Liver (tissue), 3 donors: ENCODE measurements at regions not wholly inside any gene's neighbourhood (a gene's known extent, or its start where the extent isn't known, plus 50 kb on each side); places are given as distances from the start of the nearest gene placed in this dataset.

ENCODE experiments used
- EGR1 ChIP-seq, 2 donors: IDR thresholded peaks; 2 replicates each; pipeline ENCODE4 v1.6.1; 2016 to 2018; ENCODE audit warnings: antibody characterized with exemption in 2 of 2, low read depth in 2 of 2
- FOXA1 ChIP-seq: IDR thresholded peaks from 2 replicates; pipeline ENCODE4 v1.6.1; 2016; ENCODE audit warnings: antibody characterized with exemption
- FOXA2 ChIP-seq: IDR thresholded peaks from 2 replicates; pipeline ENCODE4 v1.6.1; 2016; ENCODE audit warnings: antibody characterized with exemption
- GABPA ChIP-seq, 2 donors: IDR thresholded peaks in 1 of 2; conservative IDR thresholded peaks in 1 of 2; 2 replicates each; pipeline ENCODE4 v1.6.1; 2016; ENCODE audit warnings: antibody characterized with exemption in 2 of 2, mild to moderate bottlenecking in 1 of 2, moderate library complexity in 1 of 2
- JUND ChIP-seq, 2 donors: IDR thresholded peaks; 2 replicates each; pipeline ENCODE4 v1.6.1; 2016; ENCODE audit warnings: antibody characterized with exemption in 2 of 2
- MAX ChIP-seq: IDR thresholded peaks from 2 replicates; pipeline ENCODE4 v1.6.1; 2016; ENCODE audit warnings: antibody characterized with exemption
- RAD21 ChIP-seq, 2 donors: IDR thresholded peaks; 2 replicates each; pipeline ENCODE4 v1.6.1; 2016; ENCODE audit warnings: antibody characterized with exemption in 2 of 2, mild to moderate bottlenecking in 2 of 2
- REST ChIP-seq: IDR thresholded peaks from 2 replicates; pipeline ENCODE4 v1.6.1; 2016; ENCODE audit warnings: antibody characterized with exemption, mild to moderate bottlenecking
- RXRA ChIP-seq, 2 donors: IDR thresholded peaks; 2 replicates each; pipeline ENCODE4 v1.6.1; 2017 to 2018; ENCODE audit warnings: antibody characterized with exemption in 2 of 2, mild to moderate bottlenecking in 1 of 2
- SP1 ChIP-seq: IDR thresholded peaks from 2 replicates; pipeline ENCODE4 v1.6.1; 2018; ENCODE audit warnings: antibody characterized with exemption, mild to moderate bottlenecking
- TAF1 ChIP-seq: conservative IDR thresholded peaks from 2 replicates; pipeline ENCODE4 v1.6.1; 2016; ENCODE audit warnings: antibody characterized with exemption, mild to moderate bottlenecking
- YY1 ChIP-seq: IDR thresholded peaks from 2 replicates; pipeline ENCODE4 v1.6.1; 2016; ENCODE audit warnings: antibody characterized with exemption, mild to moderate bottlenecking
- ZBTB33 ChIP-seq: IDR thresholded peaks from 2 replicates; pipeline ENCODE4 v1.6.1; 2016; ENCODE audit warnings: antibody characterized with exemption
- TF ChIP-seq, protein P1 (sequence below): fragments of 150-350 bp; IDR thresholded peaks from 2 replicates; pipeline ENCODE4 v1.5.1; 2017; ENCODE audit warnings: improper control_type of control experiment, low read depth, low read length; ENCODE audit not compliant: missing input control
- donor health status: healthy.
- donor health status: healthy.

DNA sequence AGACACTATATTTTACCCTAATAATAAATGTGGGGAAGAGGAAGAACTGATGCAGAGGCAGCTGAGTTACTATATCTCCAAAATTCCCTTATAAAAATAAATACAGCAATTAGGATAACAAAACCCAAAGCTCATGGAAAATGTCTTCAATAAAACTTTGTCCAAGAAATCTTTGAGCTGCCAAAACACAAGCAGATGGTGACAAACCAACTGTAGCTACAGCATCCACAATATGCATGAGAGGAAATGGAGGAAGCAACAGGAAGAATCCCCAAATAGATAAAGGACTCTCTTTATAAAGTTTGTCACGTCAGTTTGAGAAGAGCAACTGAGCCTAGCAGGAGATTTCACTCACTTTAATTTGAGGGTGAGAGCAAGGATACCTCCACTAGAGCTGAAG lies 638.2 kb downstream of the IGSF11 start:
- TF ChIP-seq, protein P1, sequence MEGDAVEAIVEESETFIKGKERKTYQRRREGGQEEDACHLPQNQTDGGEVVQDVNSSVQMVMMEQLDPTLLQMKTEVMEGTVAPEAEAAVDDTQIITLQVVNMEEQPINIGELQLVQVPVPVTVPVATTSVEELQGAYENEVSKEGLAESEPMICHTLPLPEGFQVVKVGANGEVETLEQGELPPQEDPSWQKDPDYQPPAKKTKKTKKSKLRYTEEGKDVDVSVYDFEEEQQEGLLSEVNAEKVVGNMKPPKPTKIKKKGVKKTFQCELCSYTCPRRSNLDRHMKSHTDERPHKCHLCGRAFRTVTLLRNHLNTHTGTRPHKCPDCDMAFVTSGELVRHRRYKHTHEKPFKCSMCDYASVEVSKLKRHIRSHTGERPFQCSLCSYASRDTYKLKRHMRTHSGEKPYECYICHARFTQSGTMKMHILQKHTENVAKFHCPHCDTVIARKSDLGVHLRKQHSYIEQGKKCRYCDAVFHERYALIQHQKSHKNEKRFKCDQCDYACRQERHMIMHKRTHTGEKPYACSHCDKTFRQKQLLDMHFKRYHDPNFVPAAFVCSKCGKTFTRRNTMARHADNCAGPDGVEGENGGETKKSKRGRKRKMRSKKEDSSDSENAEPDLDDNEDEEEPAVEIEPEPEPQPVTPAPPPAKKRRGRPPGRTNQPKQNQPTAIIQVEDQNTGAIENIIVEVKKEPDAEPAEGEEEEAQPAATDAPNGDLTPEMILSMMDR = no peak
- TF ChIP-seq SP1 (no peak), YY1 (no peak), FOXA1 (no peak), RAD21 (IDR thresholded peaks at IDR 0.05) (no peak), MAX (no peak), REST (no peak), GABPA (IDR thresholded peaks at IDR 0.05 in 1 of 2, conservative IDR thresholded peaks at IDR 0.05 in 1 of 2) (no peak), FOXA2 (no peak), ZBTB33 (no peak), JUND (IDR thresholded peaks at IDR 0.05) (no peak), RXRA (IDR thresholded peaks at IDR 0.05) (no peak), EGR1 (IDR thresholded peaks at IDR 0.05; ENCODE audit: low read depth in 2 of 2) (no peak), TAF1 (no peak)
